H1 (cell line): ENCODE measurements at regions not wholly inside any gene's neighbourhood (a gene's known extent, or its start where the extent isn't known, plus 50 kb on each side); places are given as distances from the start of the nearest gene placed in this dataset.
A peak's percentile ranks its signal among the peaks of the same experiment; 100 is the strongest.

Experiments used
- CTCF ChIA-PET: fragments of 300-600 bp; sonication (Branson Sonifier 250); formaldehyde crosslinking; loops from one replicate; lab custom pipeline; 2021; ENCODE audit not compliant: partially characterized antibody; lab: Charles Lee
- POLR2A ChIA-PET: fragments of 300-600 bp; sonication (Branson Sonifier 250); formaldehyde crosslinking; loops from one replicate; lab custom pipeline; 2021; ENCODE audit warnings: inconsistent platforms; ENCODE audit not compliant: partially characterized antibody; lab: Charles Lee
- DNase-seq, 2 experiments: peaks; one replicate each; pipeline versions ENCODE4 v3.0.0 to v3.0.0-alpha.2; 2010 to 2022; ENCODE audit warnings: low spot score in 2 of 2, low read depth in 1 of 2, mixed read lengths in 1 of 2
- FAIRE-seq: peaks from 2 replicates; lab custom pipeline; 2011; peaks lifted over from hg19 to GRCh38; lab: Jason Lieb, UNC
- H2AFZ ChIP-seq: 2 replicates; pipeline ENCODE4 v1.8.1; 2012; ENCODE audit warnings: low read length, inconsistent platforms
- H2AK5ac ChIP-seq: 2 replicates; pipeline ENCODE4 v1.6.1; 2013; ENCODE audit warnings: low read depth, low read length
- H2BK120ac ChIP-seq: replicated peaks from 2 replicates; pipeline ENCODE3; 2013; ENCODE audit warnings: low read depth, low read length, inconsistent platforms
- H2BK12ac ChIP-seq: 2 replicates; pipeline ENCODE4 v1.6.1; 2013; ENCODE audit warnings: low read depth, low read length
- H2BK15ac ChIP-seq: 2 replicates; pipeline ENCODE4 v1.6.1; 2013; ENCODE audit warnings: low read length
- H2BK20ac ChIP-seq: 2 replicates; pipeline ENCODE4 v1.6.1; 2013; ENCODE audit warnings: low read length
- H2BK5ac ChIP-seq: 2 replicates; pipeline ENCODE4 v1.6.1; 2013; ENCODE audit warnings: low read depth, low read length
- H3K14ac ChIP-seq: 2 replicates; pipeline ENCODE4 v1.6.1; 2013; ENCODE audit warnings: inconsistent platforms; ENCODE audit not compliant: insufficient read length
- H3K18ac ChIP-seq: 2 replicates; pipeline ENCODE4 v1.6.1; 2013; ENCODE audit warnings: low read length; ENCODE audit errors: extremely low read depth
- H3K23ac ChIP-seq: 2 replicates; pipeline ENCODE4 v1.6.1; 2013; ENCODE audit warnings: inconsistent platforms; ENCODE audit not compliant: insufficient read length
- H3K23me2 ChIP-seq: 2 replicates; pipeline ENCODE4 v1.6.1; 2013; ENCODE audit warnings: low read depth, low read length
- H3K27ac ChIP-seq: 2 replicates; pipeline ENCODE4 v1.6.1; 2011; ENCODE audit warnings: low read depth, low read length, inconsistent platforms
- H3K27me3 ChIP-seq, 4 experiments: replicated peaks in 1 of 4; 1 replicate in 1 of 4; 2 replicates in 3 of 4; pipeline versions ENCODE4 v1.6.1 to v1.8.1; 2011 to 2013; ENCODE audit warnings: low read length in 3 of 4, mild to moderate bottlenecking in 3 of 4, inconsistent platforms in 2 of 4, mixed read lengths in 2 of 4, moderate library complexity in 1 of 4; ENCODE audit not compliant: control insufficient read depth in 3 of 4, insufficient read depth in 3 of 4; ENCODE audit errors: extremely low read depth in 1 of 4
- H3K36me3 ChIP-seq, 4 experiments: 2 replicates each; pipeline versions ENCODE4 v1.6.1 to v1.8.1; 2011 to 2013; ENCODE audit warnings: mild to moderate bottlenecking in 4 of 4, low read length in 3 of 4, moderate library complexity in 2 of 4, control low read depth in 1 of 4, inconsistent platforms in 1 of 4; ENCODE audit not compliant: insufficient read depth in 4 of 4, control insufficient read depth in 2 of 4
- H3K4ac ChIP-seq: replicated peaks from 2 replicates; pipeline ENCODE3; 2013; ENCODE audit warnings: low read length, low read depth, mixed read lengths, inconsistent platforms; ENCODE audit not compliant: insufficient read length
- H3K4me1 ChIP-seq, 4 experiments: replicated peaks in 1 of 4; 1 replicate in 1 of 4; 2 replicates in 3 of 4; pipeline versions ENCODE4 v1.6.1 to v1.8.1; 2011 to 2013; ENCODE audit warnings: low read length in 3 of 4, inconsistent platforms in 2 of 4, mixed read lengths in 1 of 4; ENCODE audit not compliant: insufficient read depth in 4 of 4, control insufficient read depth in 3 of 4
- H3K4me2 ChIP-seq, 2 experiments: 2 replicates each; pipeline versions ENCODE4 v1.6.1 to v1.8.1; 2011 to 2013; ENCODE audit warnings: low read depth in 2 of 2, low read length in 2 of 2, control low read depth in 1 of 2, inconsistent platforms in 1 of 2, mild to moderate bottlenecking in 1 of 2; ENCODE audit not compliant: insufficient read depth in 1 of 2
- H3K4me3 ChIP-seq, 4 experiments: fragments of 200-600, 300-600 bp in 1 of 4; sonication (generic), shearing (Covaris generic), sonication (Bioruptor Twin) in 1 of 4; 2 replicates each; pipeline versions ENCODE4 v1.5.1 to v1.8.1; 2011 to 2016; ENCODE audit warnings: low read length in 4 of 4, low read depth in 3 of 4, control low read depth in 2 of 4, inconsistent platforms in 2 of 4, mild to moderate bottlenecking in 2 of 4, mixed read lengths in 1 of 4, moderate library complexity in 1 of 4; ENCODE audit not compliant: insufficient read depth in 2 of 4; ENCODE audit errors: extremely low read depth in 1 of 4
- H3K56ac ChIP-seq: replicated peaks from 2 replicates; pipeline ENCODE3; 2013; ENCODE audit warnings: low read depth, mild to moderate bottlenecking, mixed read lengths, low read length, inconsistent platforms; ENCODE audit not compliant: insufficient read length
- H3K79me1 ChIP-seq: 2 replicates; pipeline ENCODE4 v1.6.1; 2013; ENCODE audit warnings: low read depth, low read length, control low read depth
- H3K79me2 ChIP-seq, 2 experiments: 2 replicates each; pipeline versions ENCODE4 v1.6.1 to v1.8.1; 2012 to 2013; ENCODE audit warnings: low read length in 2 of 2, mild to moderate bottlenecking in 2 of 2, inconsistent platforms in 1 of 2; ENCODE audit not compliant: insufficient read depth in 2 of 2, control insufficient read depth in 1 of 2
- H3K9ac ChIP-seq, 4 experiments: replicated peaks in 1 of 4; 1 replicate in 1 of 4; 2 replicates in 3 of 4; pipeline versions ENCODE4 v1.6.1 to v1.8.1; 2011 to 2013; ENCODE audit warnings: low read depth in 3 of 4, low read length in 3 of 4, control low read depth in 2 of 4, mild to moderate bottlenecking in 2 of 4, moderate library complexity in 2 of 4, inconsistent platforms in 1 of 4; ENCODE audit errors: extremely low read depth in 1 of 4
- H3K9me3 ChIP-seq, 2 experiments: 2 replicates each; pipeline versions ENCODE4 v1.6.1 to v1.8.1; 2012 to 2013; ENCODE audit warnings: mild to moderate bottlenecking in 2 of 2, moderate library complexity in 2 of 2, control low read depth in 1 of 2, inconsistent platforms in 1 of 2, low read depth in 1 of 2, low read length in 1 of 2, mixed read lengths in 1 of 2; ENCODE audit not compliant: insufficient read depth in 2 of 2
- H4K20me1 ChIP-seq, 2 experiments: replicated peaks in 1 of 2; 2 replicates each; pipeline versions ENCODE3 to v1.8.1; 2011 to 2013; ENCODE audit warnings: inconsistent platforms in 2 of 2, low read length in 2 of 2, mild to moderate bottlenecking in 1 of 2; ENCODE audit not compliant: insufficient read depth in 2 of 2, control insufficient read depth in 1 of 2
- H4K5ac ChIP-seq: 2 replicates; pipeline ENCODE4 v1.6.1; 2013; ENCODE audit warnings: low read length, low read depth, mixed read lengths, inconsistent platforms; ENCODE audit not compliant: insufficient read length
- H4K8ac ChIP-seq: 2 replicates; pipeline ENCODE4 v1.8.0; 2013; ENCODE audit warnings: mild to moderate bottlenecking, moderate library complexity, low read length, inconsistent platforms; ENCODE audit not compliant: insufficient read depth; ENCODE audit errors: extremely low read depth
- H4K91ac ChIP-seq: replicated peaks from 2 replicates; pipeline ENCODE3; 2013; ENCODE audit warnings: low read length, mixed read lengths, inconsistent platforms; ENCODE audit not compliant: insufficient read length
- CBX8 ChIP-seq: fragments of 300-800, 300-1000 bp; sonication (generic); IDR thresholded peaks from 2 replicates; pipeline ENCODE4 v1.7.1; 2016; ENCODE audit warnings: low read depth, low read length, borderline replicate concordance
- FOSL1 ChIP-seq: IDR thresholded peaks from 2 replicates; pipeline ENCODE4 v1.6.1; 2011; ENCODE audit warnings: mild to moderate bottlenecking, low read depth, low read length, moderate library complexity; ENCODE audit not compliant: insufficient read depth
- YY1 ChIP-seq: IDR thresholded peaks from 2 replicates; pipeline ENCODE4 v1.6.1; 2011; ENCODE audit warnings: low read depth, mild to moderate bottlenecking, low read length
- WGBS, 2 experiments: shearing (Covaris generic) in 1 of 2; methylation state at CpG; one replicate each; pipeline versions ENCODE4 v1.1.6 to v1.1.7; 2013 to 2015; ENCODE audit warnings: low lambda C conversion rate in 2 of 2, mixed read lengths in 2 of 2, inconsistent platforms in 1 of 2, low coverage in 1 of 2, missing lambda C conversion rate in 1 of 2; ENCODE audit not compliant: insufficient replicate concordance in 2 of 2, insufficient coverage in 1 of 2, insufficient read length in 1 of 2; ENCODE audit errors: extremely low coverage in 1 of 2, missing lambda C conversion rate in 1 of 2; 5-methylcytosine and 5-hydroxymethylcytosine counted together

DNA sequence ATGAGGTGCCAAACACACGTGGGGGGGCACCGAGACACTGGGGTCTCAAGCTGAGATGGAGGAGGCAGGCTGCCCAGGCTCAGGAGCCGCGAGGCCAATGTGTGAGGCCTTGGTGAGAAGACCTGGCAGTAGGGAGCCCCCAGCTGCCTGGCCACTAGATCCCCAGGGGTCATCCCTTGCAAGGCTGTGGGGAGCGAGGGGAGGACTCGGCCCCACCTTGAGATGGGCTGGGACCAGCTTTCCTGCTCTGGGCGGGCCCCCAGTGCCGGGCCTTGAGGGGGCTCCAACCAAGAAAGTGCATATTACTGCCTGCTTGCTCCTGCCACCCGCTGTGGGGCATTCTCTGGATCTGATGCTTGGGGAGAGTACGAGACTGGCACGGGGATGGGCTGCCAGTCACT is 107.0 kb downstream of the CTTN start:
- Histone ChIP-seq H2AK5ac (no peak overlapping the region), H3K79me1 (peaks cover 8% of the 10 kb centered on the region; the same call in 1 of the 2 replicates), H2BK20ac (no peak overlapping the region), H2BK12ac (no peak overlapping the region), H4K91ac (no peak overlapping the region), H3K4me3 (no peak overlapping the region), H3K56ac (no peak overlapping the region), H4K8ac (no peak overlapping the region), H3K9me3 (no peaks in the 10 kb centered on the region), H3K79me2 (no peaks in the 10 kb centered on the region), H3K9ac (no peak overlapping the region), H3K23me2 (no peaks in the 10 kb centered on the region), H4K20me1 (peaks cover 4 to 11% of the 10 kb centered on the region in 2 experiments), H3K18ac (no peak overlapping the region), H4K5ac (no peak overlapping the region), H3K27me3 (no peaks in the 10 kb centered on the region), H2BK5ac (0 out of 2 replicates have a peak overlapping the region, but pooled peaks have one; percentile 46), H2BK120ac (no peak overlapping the region), H3K4ac (no peak overlapping the region), H3K4me2 (no peak overlapping the region), H2BK15ac (no peak overlapping the region), H3K27ac (no peak overlapping the region), H3K36me3 (no peaks in the 10 kb centered on the region), H3K4me1 (peaks cover 3 to 14% (median 6%) of the 10 kb centered on the region in 4 experiments; a peak in 6 of 7 replicates), H2AFZ (no peak overlapping the region), H3K14ac (no peak overlapping the region), H3K23ac (no peak overlapping the region)
- FAIRE-seq: no peak
- no peak for DNase-seq
- ChIA-PET CTCF (interaction anchor here (0.6 to 12.0 kb wide), 8 partner anchors 9 to 251 kb away, joined by 3 to 150 read pairs (median 3); no protein-coding TSS in a partner anchor), POLR2A (interaction anchor here (1.1 to 1.7 kb wide), 2 partner anchors 102 to 741 kb away, joined by 3 to 5 read pairs; no protein-coding TSS in a partner anchor)
- WGBS, 2 experiments: 73% methylated on average over 11 of the region's 11 CpGs; no CpG with 5 or more reads in 1 of the 2 experiments
- TF ChIP-seq CBX8 (no peak), YY1 (no peak), FOSL1 (no peak)
